Activated T-cell treated with anti-CD3 and anti-CD28 coated beads for 48 hours (primary cell): ENCODE measurements at regions not wholly inside any gene's neighbourhood (a gene's known extent, or its start where the extent isn't known, plus 50 kb on each side); places are given as distances from the start of the nearest gene placed in this dataset.

ENCODE experiments used
- DNase-seq: peaks from one replicate; pipeline ENCODE4 v3.0.0-alpha.2; 2020; ENCODE audit warnings: low read depth

DNA sequence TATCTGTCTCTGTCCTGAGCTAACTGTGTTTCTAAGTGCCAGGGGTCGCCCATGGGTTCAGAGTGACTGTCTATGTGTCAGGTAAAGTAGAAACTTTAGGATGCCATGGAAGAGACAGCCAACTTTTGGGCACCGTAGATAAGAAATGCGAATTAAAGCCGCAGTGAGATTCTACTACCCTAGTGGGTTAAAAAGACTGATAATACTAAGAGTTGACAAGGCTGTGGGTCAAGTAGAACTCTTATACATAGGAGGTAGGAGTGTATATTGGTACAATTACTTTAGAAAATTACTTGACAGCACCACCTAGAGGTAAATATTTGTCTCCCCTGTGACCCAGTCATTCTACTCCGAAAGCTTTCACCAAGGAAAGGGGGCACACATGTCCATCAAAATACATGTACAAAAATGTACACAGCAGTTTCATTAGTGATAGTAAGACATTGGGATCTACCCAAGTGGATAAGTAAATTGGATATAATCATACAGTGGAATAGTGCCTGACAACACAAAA, 371.3 kb downstream of the SLC4A3 start:
- no peak for DNase-seq

DNA sequence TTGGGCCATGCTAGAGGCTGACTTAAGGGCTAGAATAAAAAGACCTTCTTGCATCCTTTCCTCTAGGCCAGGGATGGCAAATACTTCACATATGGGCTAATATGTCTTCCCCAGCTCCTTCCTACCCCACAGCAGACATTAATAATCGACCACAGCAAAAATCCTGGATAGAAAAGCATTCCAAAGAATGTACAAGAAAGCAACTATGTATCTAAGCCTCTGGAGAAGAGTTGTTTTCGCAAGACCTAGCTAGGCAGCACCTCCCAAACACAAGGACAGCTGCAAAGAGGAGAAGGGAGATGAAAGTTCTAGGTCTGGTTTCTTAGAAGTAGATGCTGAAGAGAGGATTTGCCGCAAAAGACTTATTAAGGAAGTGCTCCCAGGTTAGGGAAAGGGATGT, 372.6 kb downstream of the SLC4A3 start:
- DNase-seq = no peak

DNA sequence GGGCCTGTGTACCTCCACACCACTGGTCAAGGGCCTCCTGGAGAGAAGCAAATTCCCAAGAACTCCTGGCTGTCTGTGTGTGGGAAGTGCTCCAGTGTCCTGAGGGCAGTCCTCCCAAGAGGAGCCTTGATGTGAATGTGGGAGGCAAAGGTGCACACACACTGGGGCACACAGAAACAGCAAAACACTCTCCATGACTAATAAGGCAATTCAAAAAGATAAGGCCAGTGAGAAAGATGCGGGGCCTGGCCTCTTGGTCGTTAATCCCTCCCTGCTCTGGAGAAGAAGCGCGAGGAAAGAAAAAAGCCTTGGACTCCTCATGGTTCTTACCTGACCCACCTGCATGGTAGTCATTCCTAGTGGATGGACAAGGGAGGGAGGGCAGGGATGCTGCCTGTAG, 373.2 kb downstream of the SLC4A3 start:
- DNase-seq = no peak

DNA sequence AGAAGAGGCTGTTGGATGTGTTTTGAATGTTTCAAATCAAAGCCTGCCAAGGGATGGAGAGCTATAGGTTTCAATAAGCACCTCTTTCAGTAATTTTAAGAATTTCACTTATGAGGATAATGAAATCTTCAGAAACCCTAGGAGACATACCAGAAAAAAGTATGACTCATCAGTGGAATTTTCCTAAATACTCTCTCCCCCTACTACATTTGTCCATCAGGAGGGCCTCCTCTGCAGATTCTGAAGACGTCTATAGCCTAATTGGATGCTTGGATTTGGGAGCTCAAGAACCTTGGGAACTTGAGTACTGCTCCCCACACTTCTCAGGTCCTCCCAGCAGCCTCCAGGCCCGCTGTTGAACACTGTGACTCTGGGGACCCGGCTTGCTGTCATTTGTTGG, 374.3 kb downstream of the SLC4A3 start:
- DNase-seq = no peak

DNA sequence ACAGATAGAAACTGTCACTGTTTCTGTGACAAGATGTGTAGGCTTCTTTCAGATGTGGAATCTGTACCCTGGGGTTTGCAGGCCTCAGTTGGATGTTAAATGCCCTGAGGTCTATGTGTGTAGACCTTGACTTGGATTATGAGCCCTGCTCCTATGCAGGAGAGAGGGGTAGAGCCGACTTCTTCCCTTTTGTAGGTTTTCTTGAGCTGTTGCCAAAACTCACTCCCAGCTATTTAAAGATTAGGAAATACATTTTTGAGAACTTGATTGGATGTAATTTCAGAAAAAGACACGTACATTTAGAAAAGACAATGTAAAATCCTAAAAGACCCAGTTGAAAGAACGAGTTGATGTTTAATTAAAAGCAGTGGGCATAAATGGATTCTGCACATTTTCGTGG, 374.8 kb downstream of the SLC4A3 start:
- no peak for DNase-seq

DNA sequence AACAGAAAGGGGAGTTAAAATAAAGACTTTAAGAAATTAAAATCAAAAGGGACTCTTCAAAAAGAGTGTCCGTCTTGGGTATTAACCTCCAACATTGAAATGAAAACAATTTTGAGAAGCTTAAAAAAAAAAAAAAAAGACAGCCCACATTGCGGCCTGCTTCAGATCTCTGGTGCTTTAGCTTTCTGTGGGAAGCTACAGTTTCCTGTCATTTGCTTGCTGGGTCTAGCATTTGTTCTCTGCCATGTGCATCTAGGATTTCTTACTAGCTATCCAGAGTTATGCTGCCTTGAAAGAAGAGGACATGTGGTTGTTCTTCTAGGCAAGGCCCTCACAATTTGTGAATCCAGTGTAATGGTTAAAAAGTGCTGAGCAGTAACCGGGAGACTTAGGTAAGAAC, 375.3 kb downstream of the SLC4A3 start:
- no peak for DNase-seq

DNA sequence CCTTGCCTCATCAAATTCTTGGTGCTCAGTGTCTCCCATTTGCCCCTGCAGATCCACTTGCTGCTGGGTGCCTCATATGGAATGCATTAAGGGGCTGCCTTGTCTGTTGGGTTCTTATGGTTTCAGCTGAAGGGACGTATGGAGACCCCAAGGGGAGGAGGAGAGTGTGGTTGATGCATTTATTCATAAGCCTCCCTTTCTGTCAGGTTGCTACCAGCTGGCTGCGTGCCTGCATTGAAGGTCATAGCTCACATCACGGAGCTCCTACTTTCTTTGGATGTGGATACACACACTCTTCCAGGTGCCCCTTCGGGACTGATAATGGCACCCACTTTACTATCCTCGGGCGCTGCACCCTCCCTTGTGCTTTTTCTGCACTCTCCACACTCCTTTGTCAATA, 377.9 kb downstream of the SLC4A3 start:
- DNase-seq = no peak

DNA sequence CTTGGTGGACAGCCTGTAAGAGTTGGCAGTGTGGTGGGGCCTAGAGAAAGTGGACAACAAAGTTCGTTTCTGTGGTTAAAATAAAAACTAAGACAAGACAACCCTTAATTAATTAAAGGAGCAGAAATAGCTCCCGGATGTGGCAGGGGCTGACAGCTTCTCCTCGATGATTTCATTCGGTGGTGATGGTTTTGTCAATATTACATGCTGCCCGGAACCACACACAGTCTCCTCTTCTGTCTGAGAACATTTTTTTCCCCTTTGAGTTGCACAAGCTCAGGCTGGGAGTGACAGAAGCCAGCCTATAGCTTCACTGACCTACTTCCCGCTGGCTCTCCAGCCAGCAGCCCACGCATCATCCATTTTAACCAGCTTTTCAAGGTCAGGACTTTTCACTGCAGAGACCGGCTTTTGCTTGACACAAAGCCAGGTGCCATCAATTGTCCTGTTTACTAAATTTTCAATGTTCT, 378.8 kb downstream of the SLC4A3 start:
- no peak for DNase-seq

DNA sequence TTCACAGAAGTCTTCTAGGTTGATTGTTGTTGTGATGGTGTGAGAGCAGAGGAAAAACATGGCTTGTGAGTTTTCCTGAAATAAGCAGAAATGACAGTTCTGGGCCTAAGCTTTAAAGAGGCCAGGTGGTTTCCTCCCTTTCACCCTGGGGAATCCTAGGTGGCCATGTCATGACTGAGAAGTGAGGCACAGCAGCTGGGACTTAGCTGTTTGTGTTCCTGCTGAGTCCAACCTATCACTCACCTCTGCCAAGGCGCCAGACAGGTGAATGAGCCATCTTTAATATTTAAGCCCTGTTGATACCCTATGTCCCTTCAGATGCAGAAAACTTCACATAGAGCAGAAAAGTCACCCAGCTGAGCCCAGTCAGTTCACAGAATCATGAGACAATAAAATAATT, 384.4 kb downstream of the SLC4A3 start:
- DNase-seq = no peak

DNA sequence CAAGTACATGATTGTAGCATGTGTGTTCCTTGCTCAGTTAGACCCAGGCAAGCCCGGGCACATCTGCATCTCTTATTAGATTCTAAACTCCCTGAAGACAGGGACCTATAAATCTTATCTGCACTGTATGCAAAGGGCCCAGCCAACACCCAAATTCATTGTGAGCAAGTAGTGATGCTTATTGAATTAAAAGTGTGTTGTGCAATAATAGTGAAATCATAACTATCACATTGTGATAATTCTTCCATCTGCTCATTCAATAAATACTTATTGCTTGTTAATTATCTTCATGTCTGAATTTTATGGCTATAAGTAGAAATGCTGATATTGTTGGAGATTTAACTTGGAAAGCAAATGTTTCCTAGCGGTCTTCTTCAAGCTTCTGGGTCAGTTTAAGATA, 387.5 kb downstream of the SLC4A3 start:
- no peak for DNase-seq

DNA sequence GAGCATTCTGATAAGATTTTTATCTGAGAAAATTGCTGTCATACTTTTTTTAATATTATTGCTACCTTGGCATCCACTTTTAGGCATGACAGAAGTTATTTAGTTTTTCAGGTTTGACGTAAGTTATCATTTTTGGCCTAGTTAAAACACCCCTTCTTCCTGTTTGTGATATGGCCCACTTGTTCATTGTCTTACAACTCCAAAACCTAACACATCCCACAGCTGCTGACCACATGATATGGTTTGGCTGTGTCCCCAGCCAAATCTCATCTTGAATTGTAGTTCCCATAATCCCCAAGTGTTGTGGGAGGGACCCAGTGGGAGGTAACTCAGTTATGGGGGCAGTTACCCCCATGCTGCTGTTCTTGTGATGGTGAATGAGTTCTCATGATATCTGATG, 388.1 kb downstream of the SLC4A3 start:
- DNase-seq = no peak

DNA sequence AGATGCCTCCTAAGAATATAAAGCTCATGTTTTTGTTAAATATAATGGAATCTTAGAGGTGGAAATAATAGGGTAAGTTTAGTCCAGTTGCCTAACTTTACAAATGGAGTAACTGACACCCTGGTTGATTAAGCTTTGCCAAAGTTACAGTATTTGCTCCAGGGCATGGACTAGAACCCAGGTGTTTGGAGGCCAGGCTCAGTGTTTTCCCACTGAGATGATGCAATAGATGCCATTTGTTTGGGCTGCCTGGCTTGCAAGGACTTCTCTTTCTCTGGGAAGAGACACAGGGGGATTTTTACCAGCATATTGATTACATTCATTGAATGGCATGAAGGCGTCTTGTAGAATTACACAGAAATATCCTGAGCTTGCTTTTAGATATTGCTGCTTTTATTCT, 397.8 kb downstream of the SLC4A3 start:
- no peak for DNase-seq

DNA sequence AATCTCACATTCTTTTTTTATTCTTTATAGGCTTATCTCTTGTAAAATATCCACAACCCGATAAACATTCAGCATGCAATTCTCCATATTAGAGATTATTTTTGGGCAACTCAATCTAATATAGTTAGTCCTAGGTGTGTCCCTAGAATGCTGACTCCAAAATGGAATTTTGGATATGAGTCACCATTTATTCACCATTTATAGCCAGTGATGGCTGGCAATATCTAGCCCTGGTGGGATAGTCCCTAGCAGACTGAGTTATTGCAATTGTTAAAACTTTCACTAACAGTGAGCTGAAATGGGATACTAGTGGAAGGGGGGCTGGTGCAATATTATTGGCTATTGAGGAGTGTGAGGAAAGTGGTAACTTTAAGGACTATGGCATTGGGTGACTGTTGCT, 401.6 kb downstream of the SLC4A3 start:
- no peak for DNase-seq

DNA sequence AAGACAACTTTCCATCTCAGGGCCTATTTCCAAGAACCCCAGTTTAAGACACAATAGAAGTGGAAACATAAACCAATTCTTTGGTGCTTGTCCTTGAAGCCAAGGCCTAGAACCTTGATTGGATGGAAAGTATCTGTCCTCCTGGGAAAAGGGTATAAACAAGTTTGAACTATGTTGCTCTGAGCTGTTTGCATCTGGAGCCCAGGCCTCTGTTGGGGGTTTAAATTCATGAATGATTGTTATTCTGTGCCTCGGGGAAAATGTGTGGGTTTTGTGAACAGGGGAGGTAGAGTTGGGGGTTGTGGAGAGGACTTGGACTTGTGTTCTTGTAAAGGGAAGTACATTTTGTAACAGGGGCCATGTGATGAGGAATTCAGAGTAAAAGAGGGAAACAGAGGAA, 406.1 kb downstream of the SLC4A3 start:
- no peak for DNase-seq

DNA sequence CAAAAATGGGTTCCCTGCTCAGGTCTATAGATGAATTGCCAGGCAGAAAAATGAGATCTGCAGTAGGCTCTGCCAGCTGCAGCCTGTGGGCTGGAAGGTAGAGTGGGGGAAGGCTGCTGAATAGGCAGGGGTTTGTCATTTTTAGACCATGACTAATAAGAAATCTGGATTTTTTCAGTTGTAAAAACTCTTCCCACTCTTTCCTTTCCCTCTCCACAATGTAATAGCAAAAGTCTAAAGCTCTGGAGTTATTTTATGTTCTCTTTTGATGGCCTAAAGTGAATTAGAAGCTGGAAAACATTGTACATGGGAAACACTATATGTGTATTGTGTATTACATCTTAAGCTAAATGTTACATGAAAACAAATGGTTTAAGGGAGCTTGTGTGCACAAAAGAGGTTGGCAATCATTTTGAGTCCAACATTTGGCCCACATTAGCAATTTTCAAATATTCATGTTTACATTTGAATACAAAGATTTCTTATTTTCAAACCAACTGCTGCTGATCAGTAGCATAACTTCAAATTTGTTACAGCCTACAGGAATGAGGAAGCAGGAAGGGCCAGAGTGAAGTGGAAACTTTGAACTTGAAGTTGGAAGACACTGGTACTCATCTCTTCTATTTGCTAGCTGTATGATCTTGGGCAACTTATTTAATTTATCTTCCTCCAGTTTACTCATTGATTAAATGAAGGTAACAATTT, 407.1 kb downstream of the SLC4A3 start:
- DNase-seq = no peak

DNA sequence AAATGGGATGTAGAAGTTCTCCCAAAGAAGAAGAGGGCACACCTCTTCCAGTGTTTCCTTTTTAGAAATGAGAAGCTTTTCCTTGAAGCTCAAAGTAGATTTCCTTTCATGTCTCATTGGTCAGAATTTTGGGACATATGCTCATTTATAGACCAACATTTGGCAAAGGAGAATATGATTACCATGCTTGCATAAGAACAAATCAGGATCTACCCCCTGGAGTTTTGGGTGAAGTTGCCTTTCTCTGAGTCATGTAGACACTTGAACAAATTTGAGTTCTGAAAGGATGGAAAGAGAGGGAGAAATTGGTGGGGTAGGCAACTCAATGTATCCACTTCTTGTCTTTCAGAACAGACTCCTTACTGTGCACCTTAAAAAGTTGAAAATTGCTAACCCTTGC, 409.0 kb downstream of the SLC4A3 start:
- no peak for DNase-seq

DNA sequence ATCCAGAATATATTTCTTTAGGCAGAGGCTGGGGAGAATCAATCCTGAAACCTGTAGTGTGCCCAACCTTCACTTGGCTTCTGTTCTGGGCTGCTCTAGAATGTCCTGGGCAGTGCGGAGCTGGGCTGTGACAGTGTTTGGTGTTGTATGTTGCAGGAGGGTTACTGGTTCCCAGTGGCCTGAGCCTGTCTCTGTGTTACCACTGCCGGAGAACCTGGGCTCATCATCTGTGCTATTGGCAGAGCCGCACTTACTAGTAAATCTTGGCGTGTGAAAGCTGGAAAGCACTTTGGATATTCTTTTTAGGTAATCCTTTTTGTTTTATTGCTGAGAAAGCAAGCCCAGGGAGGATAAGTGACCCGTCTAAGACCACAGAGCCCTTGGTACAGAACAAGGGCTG, 412.9 kb downstream of the SLC4A3 start:
- DNase-seq = no peak

DNA sequence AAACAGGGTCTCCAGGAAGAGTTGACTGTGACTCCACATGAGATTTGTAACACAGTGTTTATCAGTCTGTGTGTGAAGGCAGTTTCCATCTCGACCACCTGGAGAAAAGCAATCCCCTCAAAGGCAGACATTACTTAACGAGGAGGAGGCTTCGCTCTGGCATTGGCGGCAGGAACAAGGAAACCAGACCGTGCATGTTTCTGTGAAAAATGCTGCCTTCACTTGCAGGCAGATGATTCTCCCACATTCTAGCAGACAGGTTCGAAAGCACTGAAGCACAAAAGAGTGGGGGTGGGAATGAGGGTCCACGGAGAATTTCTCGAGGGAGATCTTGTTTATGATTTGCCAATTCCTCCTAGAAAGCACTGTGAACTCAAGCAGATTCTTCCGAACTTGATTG, 414.0 kb downstream of the SLC4A3 start:
- no peak for DNase-seq

DNA sequence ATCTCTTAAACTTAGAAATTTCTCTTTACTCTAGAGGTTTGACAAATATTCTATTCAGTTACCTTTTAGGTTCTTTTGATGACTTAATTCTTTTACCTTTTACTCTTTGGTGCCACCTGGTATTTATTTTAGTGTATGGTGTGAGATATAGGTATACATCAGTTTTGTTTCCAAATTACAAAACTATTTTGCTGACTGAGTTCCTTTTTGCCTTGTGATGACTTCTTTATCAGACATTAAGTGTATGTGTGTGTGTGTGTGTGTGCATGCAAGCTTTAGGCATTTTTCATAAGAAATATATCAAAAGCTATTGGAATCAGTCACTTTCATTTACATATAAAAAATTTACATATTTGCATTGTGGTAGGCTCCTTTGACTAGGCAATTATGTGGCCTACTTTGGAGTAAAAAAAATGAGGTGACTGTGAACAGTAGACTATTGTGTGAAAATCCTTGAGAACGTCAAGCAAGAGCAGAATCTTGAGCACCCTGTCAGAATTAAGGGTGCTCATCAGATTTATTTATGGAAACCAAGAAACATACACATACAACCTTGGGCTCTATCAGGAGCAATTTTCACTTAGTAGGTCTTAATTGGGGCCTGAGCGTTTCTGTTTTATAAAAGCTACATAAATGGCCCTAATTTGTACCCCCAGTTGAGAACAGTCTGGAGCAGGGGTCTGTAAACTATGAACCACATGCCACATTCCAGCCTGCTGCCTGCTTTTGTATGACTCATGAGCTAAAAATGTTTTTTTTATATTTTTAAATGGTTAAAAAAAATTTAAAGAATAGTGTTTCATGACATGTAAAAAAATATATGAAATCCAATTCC, 415.9 kb downstream of the SLC4A3 start:
- no peak for DNase-seq

DNA sequence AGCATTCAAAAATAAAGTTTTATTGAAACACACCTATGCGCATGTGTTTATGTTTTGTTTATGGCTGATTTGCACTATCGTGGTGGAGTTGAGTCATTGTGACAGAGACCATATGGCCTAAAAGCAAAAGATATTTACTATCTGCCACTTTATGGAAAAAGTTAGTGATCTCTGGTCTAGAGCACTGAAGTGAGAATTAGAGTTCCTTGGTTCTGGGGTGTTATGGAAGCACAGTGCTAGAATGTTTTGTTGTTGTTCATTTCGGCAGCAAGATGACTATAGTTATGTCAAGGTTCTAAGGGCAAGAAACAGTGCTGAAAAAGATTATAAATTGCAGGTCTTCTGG, 416.5 kb downstream of the SLC4A3 start:
- no peak for DNase-seq

DNA sequence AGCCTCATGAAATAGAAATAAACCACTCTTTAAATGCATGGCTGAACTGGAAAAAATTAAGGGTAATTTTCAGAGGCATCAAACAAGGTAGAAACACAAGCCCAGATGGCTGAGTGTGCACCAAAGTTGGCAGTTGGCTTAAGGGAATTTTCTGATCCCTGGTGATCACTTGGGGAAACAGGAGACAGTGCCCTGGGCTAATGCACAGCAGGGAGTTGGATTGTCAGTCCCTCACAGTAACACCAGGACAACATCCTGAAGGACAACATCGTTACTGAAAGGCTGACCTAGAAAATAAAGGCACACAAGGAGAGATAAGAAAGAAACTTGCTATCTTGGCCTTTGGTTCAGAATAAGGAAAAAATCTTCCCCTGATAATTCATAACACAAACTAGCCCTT, 417.0 kb downstream of the SLC4A3 start:
- DNase-seq = no peak

DNA sequence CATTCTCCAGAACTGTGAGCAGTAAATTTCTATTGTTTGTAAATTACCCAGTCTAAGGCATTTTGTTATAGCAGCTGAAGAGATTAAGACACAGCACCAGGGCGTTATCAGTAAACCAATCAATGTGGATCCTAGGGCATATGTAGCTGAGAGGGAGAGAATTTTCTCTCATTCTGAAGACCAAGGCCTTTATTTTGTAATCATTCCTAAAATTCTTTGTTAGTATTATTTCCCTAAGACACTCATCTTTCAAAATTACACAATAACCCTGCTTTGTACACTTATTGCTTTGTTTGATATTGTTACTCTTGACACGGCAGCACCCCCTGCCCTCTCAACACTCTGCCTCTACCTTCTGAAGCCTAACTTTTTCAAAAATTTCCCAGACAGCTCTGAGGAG, 419.1 kb downstream of the SLC4A3 start:
- no peak for DNase-seq

DNA sequence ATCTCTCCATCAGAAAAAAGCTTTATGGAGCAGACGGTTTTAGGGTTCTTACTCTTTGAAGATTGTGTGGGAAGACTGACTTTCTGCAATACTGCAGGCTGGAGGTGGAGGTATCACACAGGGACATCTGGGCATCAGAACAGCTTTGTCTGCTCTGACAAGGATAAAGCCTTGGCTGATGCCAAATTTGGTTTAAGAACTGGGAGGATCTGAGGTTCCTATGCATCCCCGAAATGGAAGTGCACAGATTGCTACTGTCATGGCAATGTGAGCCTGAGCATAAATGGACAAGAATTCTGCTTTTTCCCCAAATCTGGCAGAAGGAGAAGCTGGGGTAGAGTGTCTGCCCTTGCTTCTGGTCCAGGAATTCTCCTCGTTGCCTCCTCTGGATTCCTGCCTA, 424.3 kb downstream of the SLC4A3 start:
- DNase-seq = no peak

DNA sequence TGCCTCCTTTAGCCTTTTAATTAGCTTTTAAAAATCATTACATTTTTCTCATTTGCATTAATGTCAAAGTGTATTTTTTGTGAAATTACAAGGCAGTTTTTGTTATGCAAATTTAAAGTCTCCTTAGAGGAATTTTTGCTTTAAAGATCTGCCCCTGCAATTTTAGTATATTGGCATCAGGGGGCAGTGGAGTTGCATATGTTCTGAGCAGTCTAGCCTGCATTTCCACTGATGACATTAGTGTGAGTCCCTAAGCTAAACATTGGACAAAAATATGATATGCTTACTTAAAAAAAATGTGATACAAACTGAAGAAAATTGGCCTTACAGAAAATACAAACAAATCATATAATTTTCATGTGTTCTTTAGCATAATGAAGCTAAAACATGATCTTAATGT, 426.5 kb downstream of the SLC4A3 start:
- DNase-seq = no peak
